ENCODE measurements at regions not wholly inside any gene's neighbourhood (a gene's known extent, or its start where the extent isn't known, plus 50 kb on each side); places are given as distances from the start of the nearest gene placed in this dataset.

- H3K4me1 ChIP-seq (ENCODE audit: low read depth, poor library complexity, severe bottlenecking), result peaks cover 2% of the 10 kb centered on the region
Measured at GRCh38 chr2:242020196-242021004, 150.9 kb downstream of the RTP5 start.

DNA sequence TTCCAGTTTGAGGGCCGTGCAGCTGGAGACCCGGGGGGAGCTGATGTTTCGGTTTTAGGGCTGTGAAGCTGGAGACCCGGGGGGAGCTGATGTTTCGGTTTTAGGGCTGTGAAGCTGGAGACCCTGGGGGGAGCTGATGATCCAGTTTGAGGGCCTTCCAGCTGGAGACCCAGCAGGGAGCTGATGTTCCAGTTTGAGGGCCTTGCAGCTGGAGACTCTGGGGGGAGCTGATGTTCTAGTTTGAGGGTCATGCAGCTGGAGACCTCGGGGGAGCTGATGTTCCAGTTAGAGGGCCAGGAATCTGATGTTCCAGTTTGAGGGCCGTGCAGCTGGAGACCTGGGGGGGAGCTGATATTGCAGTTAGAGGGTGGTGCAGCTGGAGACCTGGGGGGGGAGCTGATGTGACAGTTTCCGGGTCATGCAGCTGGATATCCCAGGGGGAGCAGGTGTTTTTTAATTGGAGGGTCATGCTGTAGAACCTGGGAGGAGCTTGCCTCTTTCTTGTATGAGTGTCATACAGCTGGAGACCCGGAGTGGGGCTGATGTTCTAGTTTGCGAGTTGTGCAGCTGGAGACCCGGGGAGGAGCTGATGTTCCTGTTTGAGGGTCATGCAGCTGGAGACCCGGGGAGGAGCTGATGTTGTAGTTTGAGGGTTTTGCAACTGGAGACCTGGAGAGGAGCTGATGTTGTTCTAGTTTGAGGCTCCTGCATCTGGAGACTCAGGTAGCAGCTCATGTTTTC is 153.2 kb downstream of the RTP5 start:
- peaks cover 31% of the 10 kb centered on the region; the same call in 1 of the 2 replicates for H3K27me3 ChIP-seq (ENCODE audit: insufficient read depth, low read depth)
- no peak overlapping the region for H3K4me3 ChIP-seq (IDR thresholded peaks at IDR 0.05; ENCODE audit: insufficient read depth, low read depth, low read length)
- H3K27ac ChIP-seq, result no peak overlapping the region
- no peaks in the 10 kb centered on the region for H3K4me1 ChIP-seq (ENCODE audit: low read depth, poor library complexity, severe bottlenecking)
- no peak overlapping the region for H2AFZ ChIP-seq (ENCODE audit: low read depth)
- TF ChIP-seq, protein P1, sequence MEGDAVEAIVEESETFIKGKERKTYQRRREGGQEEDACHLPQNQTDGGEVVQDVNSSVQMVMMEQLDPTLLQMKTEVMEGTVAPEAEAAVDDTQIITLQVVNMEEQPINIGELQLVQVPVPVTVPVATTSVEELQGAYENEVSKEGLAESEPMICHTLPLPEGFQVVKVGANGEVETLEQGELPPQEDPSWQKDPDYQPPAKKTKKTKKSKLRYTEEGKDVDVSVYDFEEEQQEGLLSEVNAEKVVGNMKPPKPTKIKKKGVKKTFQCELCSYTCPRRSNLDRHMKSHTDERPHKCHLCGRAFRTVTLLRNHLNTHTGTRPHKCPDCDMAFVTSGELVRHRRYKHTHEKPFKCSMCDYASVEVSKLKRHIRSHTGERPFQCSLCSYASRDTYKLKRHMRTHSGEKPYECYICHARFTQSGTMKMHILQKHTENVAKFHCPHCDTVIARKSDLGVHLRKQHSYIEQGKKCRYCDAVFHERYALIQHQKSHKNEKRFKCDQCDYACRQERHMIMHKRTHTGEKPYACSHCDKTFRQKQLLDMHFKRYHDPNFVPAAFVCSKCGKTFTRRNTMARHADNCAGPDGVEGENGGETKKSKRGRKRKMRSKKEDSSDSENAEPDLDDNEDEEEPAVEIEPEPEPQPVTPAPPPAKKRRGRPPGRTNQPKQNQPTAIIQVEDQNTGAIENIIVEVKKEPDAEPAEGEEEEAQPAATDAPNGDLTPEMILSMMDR (conservative IDR thresholded peaks at IDR 0.05; ENCODE audit: low read depth, low read length), result no peak
- H3K4me2 ChIP-seq, result no peak overlapping the region
- H3K79me2 ChIP-seq (ENCODE audit: insufficient read depth, low read depth), result no peaks in the 10 kb centered on the region
- no peaks in the 10 kb centered on the region for H3K36me3 ChIP-seq (ENCODE audit: insufficient read depth)
- no peaks in the 10 kb centered on the region for H4K20me1 ChIP-seq (ENCODE audit: insufficient read depth)
- H3K9ac ChIP-seq, result no peak overlapping the region

More at GRCh38 chr2:242020196-242021004, 150.9 kb downstream of the RTP5 start:
- Histone ChIP-seq H3K36me3 (ENCODE audit: insufficient read depth) (no peaks in the 10 kb centered on the region), H3K27ac (no peak overlapping the region), H3K27me3 (ENCODE audit: insufficient read depth, low read depth) (peaks cover 18% of the 10 kb centered on the region; the same call in 1 of the 2 replicates), H2AFZ (ENCODE audit: low read depth) (no peak overlapping the region), H3K4me2 (no peak overlapping the region), H3K9ac (no peak overlapping the region), H3K4me3 (IDR thresholded peaks at IDR 0.05; ENCODE audit: insufficient read depth, low read depth, low read length) (no peak overlapping the region), H3K79me2 (ENCODE audit: insufficient read depth, low read depth) (no peaks in the 10 kb centered on the region), H4K20me1 (ENCODE audit: insufficient read depth) (no peaks in the 10 kb centered on the region)
- TF ChIP-seq, protein P1 (conservative IDR thresholded peaks at IDR 0.05; ENCODE audit: low read depth, low read length), result no peak

- Histone ChIP-seq H3K4me3 (IDR thresholded peaks at IDR 0.05; ENCODE audit: insufficient read depth, low read depth, low read length) (no peak overlapping the region), H2AFZ (ENCODE audit: low read depth) (no peak overlapping the region), H3K4me1 (ENCODE audit: low read depth, poor library complexity, severe bottlenecking) (no peaks in the 10 kb centered on the region), H3K9ac (no peak overlapping the region), H3K4me2 (no peak overlapping the region), H3K27me3 (ENCODE audit: insufficient read depth, low read depth) (peaks cover 46% of the 10 kb centered on the region; the same call in 1 of the 2 replicates), H3K36me3 (ENCODE audit: insufficient read depth) (no peaks in the 10 kb centered on the region), H3K79me2 (ENCODE audit: insufficient read depth, low read depth) (no peaks in the 10 kb centered on the region), H3K27ac (no peak overlapping the region), H4K20me1 (ENCODE audit: insufficient read depth) (no peaks in the 10 kb centered on the region)
- TF ChIP-seq, protein P1 (conservative IDR thresholded peaks at IDR 0.05; ENCODE audit: low read depth, low read length), result no peak
Measured at GRCh38 chr2:242024751-242025355, 155.3 kb downstream of the RTP5 start.

DNA sequence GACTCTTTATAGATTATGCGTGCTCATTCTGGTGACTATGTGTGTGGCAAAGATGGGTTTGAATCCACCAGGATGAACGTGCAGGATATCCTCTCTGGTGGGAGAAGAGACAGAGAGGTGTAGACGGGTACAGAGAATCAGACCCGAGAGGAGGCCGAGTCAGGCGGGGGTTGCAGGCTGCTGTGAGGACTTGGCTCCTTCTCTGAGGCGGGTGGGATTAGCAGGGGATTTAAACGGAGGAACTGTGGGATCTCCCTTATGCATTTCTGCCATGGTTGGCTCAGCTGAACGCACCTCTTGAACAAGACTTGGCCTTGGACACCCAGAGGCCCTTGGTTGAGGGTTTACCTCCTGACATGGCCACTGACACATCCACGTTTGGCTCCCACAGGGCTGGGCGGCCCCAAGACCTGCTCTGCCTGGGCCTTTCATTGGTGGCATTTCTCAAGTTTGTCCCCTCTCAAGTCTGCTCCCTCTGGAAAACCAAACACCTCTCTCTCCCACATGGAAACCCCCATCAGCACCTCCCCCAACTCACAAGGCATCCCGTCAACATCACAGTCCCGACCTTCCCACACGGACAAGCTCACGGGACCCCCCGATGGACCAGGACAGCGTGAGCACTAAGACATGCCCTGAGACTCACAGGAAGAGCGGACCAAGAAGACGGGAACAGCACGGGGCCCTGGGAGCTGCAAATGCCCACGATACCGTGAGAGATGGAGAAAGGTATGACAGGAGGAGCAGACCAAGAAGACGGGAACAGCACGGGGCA is 158.3 kb downstream of the RTP5 start:
- no peak overlapping the region for H3K4me2 ChIP-seq
- H3K4me1 ChIP-seq (ENCODE audit: low read depth, poor library complexity, severe bottlenecking), result no peaks in the 10 kb centered on the region
- H2AFZ ChIP-seq (ENCODE audit: low read depth), result no peak overlapping the region
- no peak overlapping the region for H3K9ac ChIP-seq
- no peak overlapping the region for H3K27ac ChIP-seq
- H3K36me3 ChIP-seq (ENCODE audit: insufficient read depth), result no peaks in the 10 kb centered on the region
- TF ChIP-seq, protein P1 (conservative IDR thresholded peaks at IDR 0.05; ENCODE audit: low read depth, low read length), result no peak
- H3K4me3 ChIP-seq (IDR thresholded peaks at IDR 0.05; ENCODE audit: insufficient read depth, low read depth, low read length), result no peak overlapping the region
- H3K79me2 ChIP-seq (ENCODE audit: insufficient read depth, low read depth), result no peaks in the 10 kb centered on the region
- H3K27me3 ChIP-seq (ENCODE audit: insufficient read depth, low read depth), result peaks cover 50% of the 10 kb centered on the region
- H4K20me1 ChIP-seq (ENCODE audit: insufficient read depth), result no peaks in the 10 kb centered on the region
